MM.1S (cell line): ENCODE measurements at regions not wholly inside any gene's neighbourhood (a gene's known extent, or its start where the extent isn't known, plus 50 kb on each side); places are given as distances from the start of the nearest gene placed in this dataset.
"Not testable (repeated sequence)": the region's sequence is repeated elsewhere in the genome, so short reads cannot be mapped to it uniquely, and the experiment has no call there.

Experiments used
- EZH2 ChIP-seq: fragments of 300-600 bp; sonication (generic); optimal IDR thresholded peaks from 2 replicates; pipeline ENCODE3; 2017; ENCODE audit warnings: low read depth, mild to moderate bottlenecking, antibody characterized with exemption, low read length, mixed read lengths
- TF ChIP-seq, protein P1 (sequence below): fragments of 300-600 bp; sonication (generic); IDR thresholded peaks from 2 replicates; pipeline ENCODE4 v1.5.1; 2016; ENCODE audit warnings: antibody characterized with exemption, low read length, mixed read lengths

DNA sequence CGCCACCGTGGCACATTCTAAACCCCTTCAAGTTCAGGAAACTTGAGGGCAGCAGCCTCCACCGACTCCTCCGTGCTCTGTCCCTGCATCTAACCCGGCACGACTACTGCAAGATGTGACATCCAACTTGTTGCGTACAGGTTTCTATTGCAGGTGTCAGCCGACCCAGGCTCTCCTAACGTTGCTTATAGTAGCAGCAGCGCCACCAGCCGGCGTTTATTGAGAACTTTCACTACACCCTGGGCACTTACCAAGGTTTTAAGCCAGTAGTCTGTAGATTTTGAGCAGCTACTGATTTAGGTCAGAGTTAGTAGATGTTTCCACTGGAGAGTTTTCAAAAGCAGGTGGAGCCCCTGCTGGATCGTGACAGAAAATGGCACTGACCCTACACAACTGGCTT lies 200.6 kb upstream of the PRKX start:
- TF ChIP-seq, protein P1, sequence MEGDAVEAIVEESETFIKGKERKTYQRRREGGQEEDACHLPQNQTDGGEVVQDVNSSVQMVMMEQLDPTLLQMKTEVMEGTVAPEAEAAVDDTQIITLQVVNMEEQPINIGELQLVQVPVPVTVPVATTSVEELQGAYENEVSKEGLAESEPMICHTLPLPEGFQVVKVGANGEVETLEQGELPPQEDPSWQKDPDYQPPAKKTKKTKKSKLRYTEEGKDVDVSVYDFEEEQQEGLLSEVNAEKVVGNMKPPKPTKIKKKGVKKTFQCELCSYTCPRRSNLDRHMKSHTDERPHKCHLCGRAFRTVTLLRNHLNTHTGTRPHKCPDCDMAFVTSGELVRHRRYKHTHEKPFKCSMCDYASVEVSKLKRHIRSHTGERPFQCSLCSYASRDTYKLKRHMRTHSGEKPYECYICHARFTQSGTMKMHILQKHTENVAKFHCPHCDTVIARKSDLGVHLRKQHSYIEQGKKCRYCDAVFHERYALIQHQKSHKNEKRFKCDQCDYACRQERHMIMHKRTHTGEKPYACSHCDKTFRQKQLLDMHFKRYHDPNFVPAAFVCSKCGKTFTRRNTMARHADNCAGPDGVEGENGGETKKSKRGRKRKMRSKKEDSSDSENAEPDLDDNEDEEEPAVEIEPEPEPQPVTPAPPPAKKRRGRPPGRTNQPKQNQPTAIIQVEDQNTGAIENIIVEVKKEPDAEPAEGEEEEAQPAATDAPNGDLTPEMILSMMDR, result not testable (repeated sequence)
- not testable (repeated sequence) for TF ChIP-seq EZH2
